Activated CD8-positive, alpha-beta memory T cell treated with anti-CD3 and anti-CD28 coated beads, Interleukin-2, amount 50 U/mL, for 48 hours (primary cell): ENCODE measurements at regions not wholly inside any gene's neighbourhood (a gene's known extent, or its start where the extent isn't known, plus 50 kb on each side); places are given as distances from the start of the nearest gene placed in this dataset.
"Not testable (repeated sequence)": the region's sequence is repeated elsewhere in the genome, so short reads cannot be mapped to it uniquely, and the experiment has no call there.

ENCODE experiments used
- DNase-seq: peaks from one replicate; pipeline ENCODE4 v3.0.0-alpha.2; 2020

DNA sequence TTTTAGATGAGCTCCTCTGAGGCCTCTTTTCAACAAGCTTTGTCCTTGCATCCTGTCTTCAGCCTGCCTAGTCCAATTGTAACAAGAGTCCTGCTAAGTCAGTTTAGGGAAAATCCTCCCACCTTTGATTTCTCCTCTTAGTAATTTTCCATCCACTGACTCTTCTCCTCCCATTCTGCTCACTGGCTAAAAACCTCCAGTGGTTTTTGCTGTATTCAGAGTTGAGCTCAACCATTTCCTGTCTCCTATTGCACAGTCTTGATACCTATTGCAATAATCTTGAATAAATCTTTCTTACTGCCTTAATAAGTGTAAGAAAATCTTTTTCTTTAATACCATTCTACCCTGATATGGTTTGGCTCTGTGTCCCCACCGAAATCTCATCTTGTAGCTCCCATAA is 117.8 kb upstream of the ENPP6 start:
- DNase-seq: no peak

DNA sequence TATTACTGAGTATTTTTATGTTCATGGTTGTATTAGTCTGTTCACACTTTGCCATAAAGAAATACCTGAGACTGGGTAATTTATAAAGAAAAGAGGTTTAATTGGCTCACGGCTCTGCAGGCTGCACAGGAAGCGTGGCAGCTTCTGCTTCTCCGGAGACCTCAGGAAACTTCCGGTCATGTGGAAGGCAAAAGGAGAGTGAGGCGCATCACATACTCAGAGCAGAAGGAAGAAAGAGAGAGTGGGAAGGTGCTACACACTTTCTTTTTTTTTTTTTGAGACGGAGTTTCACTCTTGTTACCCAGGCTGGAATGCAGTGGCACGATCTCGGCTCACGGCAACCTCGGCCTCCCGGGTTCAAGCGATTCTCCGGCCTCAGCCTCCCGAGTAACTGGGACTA is 115.8 kb upstream of the ENPP6 start:
- DNase-seq: not testable (repeated sequence)

DNA sequence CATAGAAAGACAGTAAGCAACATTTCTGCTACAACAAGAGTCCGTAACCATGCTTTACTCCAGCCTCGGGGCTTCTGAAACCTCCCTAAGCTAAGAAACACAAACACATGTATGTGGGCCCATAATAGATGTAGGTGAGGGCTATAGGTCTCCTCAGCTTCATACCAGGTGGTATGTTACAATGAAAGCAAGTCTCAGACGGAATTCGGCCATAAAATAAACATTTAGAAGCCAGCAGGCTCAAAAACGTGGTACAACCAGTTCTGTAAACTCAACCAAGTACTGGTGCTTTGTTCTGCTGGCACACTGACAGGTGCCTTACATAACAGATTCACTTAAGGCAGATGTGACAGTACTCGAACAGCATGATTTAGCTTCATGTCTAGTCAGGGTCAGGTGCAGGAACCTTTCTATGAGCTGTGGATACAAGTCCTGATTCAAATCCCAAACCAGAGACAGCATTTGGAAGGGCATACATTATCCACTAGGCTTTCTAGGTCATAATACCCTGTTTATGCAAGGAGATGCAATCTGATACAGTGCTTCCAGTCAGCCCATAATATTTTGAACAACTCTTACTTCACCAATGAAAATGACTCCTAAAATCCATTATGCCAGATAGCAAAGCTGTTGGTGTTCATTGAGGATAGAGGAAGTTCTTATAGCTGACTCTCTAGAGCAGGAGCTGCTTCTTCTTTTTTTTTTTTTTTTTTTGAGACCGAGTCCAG is 113.8 kb upstream of the ENPP6 start:
- DNase-seq: no peak

DNA sequence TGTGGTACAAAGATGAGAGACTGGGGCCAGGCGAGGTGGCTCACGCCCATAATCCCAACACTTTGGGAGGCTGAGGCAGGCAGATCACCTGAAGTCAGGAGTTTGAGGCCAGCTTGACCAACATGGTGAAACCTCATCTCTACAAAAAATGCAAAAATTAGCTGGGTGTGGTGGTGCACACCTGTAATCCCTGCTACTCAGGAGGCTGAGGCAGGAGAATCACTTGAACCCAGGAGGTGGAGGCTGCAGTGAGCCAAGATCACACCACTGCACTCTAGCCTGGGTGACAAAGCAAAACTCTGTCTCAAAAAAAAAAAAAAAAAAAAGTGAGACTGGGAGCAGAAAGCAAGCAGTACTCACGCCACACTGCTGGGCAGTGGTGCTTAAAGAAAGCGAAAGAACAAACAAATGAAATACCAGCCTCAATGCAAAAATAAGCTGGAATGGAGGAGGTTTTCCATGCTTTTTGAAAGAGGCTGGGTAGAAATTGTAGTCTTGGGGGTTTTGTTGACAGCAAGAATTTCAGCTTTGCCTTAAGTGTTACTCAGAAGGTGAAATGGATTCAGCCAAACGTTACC is 112.9 kb upstream of the ENPP6 start:
- DNase-seq: not testable (repeated sequence)

DNA sequence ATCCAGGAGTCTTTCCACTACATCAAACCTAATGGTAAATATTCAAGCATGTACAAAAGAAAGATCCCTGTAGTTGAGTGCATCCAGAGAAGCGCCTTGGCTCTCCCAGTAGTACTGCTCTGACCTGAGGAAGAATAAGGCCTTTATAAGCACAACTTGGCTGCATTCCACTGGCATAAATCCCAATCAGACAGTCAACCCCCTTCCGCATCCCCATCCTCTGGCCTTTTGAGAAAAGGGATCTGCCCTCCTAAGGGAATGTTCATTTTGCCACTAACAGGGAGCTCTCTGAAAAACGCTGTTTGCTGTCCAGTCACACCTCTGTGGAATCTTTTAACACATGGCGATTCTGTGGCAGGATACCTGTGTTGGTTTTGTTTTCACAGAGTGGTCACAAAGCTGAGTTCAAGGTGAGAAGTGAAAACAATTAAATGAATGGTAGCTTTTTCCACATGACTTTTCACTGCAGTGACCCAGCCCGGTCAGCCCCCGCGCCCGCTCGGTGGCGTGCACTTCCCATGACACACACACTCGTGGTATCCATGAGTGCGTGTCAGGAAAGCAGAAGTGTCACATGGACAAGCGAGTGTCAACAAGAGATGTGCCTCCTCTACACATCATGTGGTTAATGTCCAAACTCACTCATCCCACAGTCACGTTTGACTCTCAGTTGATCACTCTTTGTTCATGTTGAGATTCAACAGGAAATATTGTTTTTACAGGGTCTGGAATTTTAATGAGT is 112.2 kb upstream of the ENPP6 start:
- no peak for DNase-seq

DNA sequence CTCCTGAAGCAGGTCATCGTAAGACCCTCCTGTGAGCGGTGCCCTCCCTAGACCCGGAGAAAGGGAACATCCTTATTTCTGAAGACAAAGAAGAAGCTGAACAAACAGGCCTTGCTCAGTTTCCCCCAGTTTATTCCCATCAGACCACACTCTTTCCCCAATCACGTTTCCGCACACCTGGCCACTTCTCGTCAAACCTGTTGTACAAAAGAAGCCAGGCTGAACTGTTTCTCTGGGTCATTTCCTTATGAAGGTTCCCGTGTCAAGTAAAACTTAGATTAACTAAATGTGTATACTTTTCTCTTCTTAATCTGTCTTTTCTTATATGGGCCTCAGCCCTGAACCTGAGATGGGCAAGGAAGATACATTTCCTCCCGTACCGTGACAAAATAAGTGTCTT is 111.6 kb upstream of the ENPP6 start:
- no peak for DNase-seq

DNA sequence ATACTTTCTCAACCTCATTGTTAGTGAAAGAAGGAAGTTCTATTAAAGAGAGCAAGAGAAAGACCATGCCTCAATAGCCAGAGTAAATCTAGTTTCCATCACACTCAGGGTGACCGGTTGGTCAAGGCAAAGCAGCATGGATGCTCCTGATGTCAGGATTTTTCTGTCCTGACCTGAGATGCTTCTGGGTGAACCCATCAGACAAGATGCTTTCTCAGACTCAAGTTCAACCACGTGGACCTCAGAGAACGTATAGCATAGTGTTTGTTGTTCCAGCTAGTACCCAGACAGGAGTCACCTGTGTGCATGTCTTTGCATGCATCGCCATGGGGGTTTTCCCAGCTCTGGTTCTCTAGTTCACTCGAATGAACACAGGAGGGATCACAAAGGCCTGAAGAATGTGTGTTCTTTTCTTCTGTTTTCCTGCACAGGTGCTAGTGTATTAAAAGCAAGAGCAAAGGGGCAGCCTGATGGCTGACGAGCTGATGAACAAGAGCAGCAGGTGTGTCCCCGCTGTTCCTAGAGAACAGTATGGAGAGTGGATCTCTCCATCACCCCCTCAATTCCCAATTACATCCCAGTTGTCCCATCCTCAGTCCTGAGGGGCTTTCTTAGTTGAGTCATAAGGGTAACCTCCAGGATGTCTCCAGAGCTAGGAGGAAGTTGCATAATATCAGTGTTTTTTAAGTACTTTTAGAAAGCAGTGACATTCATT is 110.5 kb upstream of the ENPP6 start:
- DNase-seq: no peak

DNA sequence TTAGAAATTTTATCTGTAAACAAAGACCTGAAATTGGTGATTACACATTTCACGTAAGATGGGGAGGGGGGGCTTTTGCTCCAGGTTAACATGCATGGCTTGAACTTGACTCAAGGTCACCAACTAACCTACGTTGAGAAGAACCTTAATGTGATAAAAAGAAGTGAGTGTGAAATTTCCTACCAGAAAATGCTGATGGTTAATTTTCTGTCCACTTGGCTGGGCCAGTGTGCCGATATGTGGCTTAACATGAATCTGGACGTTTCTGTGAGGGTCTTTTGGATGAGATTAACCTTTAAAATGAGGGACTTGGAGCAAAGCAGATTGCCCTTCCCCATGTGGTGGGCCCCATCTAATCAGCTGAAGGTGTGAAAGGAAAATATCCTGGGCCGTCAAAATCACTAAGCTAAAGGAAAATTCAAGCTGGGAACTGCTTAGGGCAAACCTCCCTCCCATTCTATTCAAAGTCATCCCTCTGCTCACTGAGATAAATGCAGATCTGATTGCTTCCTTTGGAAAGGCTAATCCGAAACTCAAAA is 107.3 kb upstream of the ENPP6 start:
- no peak for DNase-seq

DNA sequence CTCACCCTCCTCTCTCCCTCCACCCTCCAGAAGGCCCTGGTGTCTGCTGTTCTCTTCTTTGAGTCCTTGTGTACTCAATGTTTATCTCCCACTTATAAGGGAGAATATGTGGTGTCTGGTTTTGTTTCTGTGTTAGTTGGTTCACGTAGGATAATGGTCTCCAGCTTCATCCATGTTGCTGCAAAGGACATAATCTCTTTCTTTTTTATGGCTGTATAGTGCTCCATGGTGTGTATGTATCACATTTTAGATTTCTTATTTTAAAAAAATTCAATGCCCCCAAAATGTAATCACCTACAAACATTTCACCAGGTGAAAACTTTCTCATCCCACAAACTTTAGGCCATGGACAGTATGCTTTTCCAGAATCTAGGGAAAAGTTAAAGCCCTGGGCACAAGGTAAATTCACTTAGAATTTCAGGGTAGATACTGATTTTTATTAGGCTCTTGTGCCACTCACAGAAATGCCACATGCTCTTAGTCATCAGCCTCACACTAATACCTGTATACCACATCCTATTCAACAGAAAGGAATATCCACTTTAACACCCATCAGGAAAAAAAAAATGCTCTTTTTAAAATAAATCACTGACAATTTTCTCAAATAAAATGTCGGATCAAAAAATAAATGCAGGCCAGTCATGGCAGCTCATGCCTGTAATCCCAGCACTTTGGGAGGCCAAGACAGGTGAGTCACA is 104.8 kb upstream of the ENPP6 start:
- no peak for DNase-seq

DNA sequence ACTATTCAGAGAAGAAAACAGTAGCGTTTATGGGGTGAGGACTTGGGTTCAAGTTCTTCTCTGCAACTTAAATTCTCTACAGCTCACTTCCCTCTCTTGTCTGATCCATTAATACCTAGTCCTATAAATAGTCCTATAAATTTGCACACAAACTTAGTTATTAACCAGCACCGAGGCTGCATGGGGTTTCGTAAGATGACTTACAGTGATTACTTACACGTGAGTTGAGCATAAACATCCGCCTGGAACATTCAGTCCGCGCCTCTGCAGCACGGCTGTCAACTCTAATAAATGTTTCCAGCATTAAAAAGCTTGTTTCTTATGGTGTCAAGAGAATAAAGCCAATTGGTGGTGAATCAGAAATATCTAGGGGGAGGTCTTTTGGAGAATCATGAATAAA is 103.0 kb upstream of the ENPP6 start:
- DNase-seq: no peak

DNA sequence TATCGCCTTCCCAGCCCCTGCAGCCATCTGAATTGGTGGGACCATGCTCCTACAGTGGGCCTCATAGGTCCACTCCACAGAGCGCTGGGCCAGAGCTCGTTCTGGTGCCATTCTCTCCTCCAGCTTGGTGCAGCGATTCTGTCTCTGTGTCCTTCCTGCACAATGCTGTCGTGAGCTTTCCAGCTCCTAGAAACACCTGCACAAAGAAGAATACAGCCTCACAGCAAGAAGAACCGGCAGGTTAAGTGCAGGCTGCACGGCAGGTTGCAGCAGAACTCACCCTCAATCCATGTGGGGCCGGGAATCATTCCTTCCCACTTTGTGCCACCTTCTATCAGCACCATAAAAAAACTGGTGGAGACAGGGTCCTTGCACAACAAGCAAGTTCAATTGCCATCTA is 101.2 kb upstream of the ENPP6 start:
- DNase-seq: no peak

DNA sequence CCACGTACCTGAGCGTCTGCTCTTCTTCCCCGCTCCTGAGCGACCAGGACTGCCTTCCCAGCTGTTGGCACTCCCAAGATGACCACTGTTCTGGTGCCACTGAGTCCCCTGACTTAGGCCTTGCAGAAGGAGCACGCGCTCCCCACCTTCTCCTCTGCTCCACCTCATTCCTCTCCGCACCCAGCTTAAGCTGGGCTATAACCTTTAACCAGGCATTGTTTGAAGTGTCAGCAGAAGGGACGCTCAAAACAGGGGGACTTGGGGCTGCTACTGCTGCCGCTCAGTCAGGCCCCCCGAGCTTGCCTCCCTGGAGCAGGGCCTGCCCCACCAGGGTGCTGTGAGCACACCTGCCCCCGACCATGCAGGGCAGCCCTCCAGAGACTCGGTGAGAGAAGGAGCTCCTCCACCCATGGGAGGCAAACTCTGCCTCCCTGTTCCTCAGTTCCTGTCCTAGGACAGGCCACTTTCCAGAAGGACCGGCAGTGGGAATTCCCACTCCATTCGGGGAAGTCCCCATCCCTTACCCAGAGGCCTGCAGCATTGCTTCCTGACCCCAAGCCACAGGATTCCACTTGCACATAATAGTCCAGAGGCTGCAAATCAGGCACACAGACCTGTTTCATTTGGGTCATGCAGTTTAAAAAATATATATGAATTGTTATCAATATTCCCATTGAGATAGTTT is 99.7 kb upstream of the ENPP6 start:
- DNase-seq: no peak

DNA sequence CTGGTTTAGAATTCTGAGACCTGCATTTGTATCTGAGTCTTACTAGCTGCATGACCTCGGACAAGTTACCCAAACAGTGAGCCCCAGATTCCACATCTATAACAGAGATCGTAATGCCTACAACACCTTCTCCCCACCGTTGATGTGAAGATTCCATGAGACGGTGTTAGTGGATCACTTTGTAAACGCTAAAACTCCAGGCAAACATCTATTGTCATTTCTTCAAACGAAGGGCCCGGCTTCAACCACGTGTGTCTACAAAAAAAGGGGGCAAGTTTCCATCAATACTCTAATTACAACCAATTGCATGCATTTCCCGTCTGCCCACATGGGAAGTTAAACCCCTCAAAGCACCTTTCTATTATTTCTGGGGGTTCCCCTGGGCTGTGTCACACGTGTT is 99.1 kb upstream of the ENPP6 start:
- no peak for DNase-seq

DNA sequence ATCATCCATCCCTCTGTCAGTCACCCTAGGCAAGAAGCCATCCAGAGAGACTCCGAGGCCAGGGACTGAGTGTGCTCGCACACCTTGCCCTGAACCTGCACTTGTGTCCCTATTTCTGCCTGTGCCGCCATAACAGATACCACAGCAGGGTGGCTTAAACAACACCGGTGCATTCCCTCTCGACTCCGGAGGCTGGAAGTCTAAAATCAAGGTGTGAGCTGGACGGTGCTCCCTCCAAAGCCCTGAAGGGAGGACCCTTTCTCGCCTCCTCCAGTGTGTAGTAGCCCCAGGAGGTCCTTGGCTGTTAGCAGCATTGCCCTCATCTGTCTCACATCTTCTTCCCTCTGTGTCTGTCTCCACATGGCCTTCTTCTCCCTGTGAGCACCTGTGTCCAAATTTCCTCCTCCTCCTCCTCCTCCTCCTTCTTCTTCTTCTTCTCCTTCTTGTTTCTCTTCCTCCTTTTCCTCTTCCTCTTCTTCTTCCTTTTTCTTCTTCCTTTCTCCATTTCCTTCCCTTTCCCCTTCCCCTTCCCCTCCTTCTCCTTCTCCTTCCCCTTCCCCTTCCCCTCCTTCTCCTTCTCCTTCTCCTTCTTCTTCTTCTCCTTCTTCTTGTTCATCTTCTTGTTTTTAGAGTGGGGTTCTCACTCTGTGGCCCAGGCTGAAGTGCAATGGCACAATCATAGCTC is 98.1 kb upstream of the ENPP6 start:
- no peak for DNase-seq

DNA sequence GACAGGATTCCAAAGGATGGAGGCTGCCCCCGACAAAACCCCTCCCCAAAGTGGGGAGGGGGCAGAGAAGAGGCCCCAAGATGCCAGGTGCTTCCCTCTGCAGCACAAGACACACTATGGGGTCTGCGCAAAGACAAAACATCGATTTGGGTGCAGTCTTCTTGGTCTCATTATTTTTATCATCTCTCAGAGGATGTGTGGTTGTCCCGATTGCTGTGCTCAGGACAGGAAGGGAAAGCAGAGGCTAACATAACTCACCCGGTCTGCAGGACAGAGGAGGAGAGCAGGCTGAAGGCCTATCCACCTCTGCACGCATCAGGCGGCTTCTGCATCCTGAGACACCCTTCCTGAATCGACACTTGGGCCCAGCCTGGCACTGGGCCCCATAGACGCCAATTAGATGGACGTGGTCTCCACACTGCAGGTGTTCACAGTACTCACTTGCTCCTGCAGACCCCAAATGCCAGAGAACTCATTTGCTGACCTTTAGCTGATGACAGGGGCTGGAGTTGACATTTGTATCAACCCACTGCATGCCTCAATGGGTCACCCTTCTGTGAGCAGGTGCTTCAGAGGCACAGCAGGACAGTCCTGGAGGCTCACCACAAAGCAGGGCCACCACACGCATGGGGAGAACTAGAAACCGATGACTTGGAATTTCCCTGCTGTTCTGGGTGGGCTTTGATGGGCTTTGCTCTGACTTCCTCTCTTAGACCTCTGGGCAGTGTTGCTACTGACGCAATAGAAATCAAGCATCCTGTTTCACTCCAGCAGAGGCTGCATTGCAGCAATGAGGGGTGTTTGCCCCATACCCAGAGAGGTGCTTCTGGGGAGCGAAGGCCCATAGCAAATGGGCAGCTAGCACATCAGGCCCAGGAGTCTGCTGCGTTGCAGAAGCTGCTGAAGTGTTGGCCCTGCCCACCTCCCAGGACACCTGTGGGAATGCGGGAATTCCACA is 96.3 kb upstream of the ENPP6 start:
- no peak for DNase-seq

DNA sequence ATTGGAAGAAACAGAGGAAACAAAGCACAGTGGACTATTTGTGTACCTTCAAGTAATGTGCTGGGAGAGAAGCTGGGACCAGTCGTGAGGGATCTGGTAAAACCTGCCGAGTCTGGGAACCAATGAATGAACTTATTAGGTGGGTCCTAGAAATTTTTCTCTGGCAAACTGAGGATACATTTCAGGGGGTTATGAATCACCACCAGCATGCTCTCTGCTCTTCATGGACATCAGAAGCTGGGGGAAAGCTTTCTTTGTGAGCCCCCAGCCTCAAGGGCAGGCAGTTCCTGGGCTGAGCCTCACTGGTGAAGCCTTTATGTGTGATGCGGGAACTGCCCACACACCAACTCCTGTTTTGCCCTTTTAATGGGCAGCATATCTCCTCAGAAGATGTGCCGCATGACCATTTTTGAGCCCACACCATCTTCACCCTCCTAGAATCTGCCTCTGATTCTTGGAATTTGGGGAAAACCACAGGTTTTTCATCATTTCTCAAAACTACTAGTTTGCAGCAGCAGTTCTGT is 95.4 kb upstream of the ENPP6 start:
- DNase-seq: no peak

DNA sequence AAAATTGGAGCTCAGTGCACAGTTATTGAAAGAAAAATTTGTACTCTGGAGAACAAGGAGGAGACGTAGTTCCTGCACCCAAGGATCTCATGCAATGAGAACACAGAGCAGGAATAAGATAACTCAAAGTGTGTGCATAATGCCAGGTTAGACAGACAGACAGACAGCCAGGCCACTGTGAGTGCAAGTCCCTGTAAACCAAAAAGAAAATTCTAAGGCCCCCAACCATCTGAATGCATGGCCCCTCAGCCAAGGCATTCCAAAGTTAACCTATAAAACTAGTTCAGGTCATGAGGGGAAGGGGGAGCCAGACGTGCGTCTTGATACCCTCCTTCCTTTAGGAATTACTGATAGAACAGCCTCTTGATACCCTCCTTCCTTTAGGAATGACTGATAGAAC is 94.5 kb upstream of the ENPP6 start:
- DNase-seq: no peak

DNA sequence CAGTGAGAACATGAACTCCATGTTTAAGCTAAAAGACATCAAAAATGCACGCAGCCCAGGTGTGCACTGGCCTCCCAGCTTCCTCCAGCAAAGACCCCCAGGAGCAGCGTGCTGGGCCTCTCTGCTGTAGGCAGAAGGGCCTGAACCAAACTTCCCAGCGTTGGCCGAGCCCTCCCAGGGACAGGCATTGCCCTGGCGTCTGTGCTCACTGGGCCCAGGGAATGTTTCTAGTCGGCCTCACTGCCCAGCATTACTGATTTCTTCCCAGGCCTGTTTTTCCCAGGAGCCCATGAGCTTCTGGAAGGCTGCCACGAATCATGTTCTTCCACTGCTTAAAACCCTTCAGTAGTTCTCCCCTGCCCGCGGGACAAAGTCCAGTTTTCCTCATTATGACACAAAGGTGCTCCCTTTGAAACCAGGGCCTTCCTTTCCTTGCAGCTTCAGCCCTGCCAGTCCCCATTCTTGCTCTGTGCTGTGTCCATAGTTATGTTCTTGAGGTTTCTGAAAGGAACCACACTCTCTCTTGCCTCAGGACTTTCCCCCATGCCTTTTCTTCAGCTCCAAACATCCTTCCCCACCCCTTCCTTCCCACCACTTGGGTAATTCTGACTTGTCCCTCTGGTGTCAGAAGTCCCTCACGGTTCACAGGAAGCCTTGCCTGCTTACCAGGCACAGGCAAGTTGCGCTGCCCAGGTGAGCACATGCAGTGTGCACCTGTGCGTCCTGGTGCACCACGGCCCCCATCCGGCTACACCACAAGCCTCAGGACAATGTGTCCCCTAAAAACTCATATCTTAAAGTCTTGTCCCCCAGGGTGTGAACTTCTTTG is 93.4 kb upstream of the ENPP6 start:
- no peak for DNase-seq

DNA sequence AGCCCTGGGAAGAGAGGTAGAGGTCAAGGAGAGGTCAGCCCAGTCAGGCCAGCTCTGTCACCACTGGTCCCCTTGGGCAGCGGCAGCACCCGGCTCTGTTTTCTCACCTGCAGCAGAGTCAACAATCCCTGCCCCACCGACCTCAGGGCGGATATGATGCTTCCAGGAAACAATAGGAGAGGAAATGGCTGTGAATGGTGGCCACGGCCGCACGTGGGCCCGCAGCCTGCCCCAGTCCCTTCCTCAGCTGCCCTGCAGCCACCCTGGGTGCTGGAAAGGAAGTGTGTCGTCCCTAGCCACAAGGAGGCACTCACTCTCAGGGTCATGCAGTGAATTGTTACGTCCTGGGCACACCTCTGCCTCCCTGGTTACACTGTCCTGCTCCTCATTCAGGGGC is 92.5 kb upstream of the ENPP6 start:
- no peak for DNase-seq
